SK-N-SH (cell line): ENCODE measurements at regions not wholly inside any gene's neighbourhood (a gene's known extent, or its start where the extent isn't known, plus 50 kb on each side); places are given as distances from the start of the nearest gene placed in this dataset.

Experiments
- CTCF ChIP-seq: fragments of 200-600 bp; sonication (generic); IDR thresholded peaks from 2 replicates; pipeline ENCODE4 v1.6.1; 2017; ENCODE audit warnings: antibody characterized with exemption, mild to moderate bottlenecking, moderate library complexity
- ELF1 ChIP-seq: IDR thresholded peaks from 2 replicates; pipeline ENCODE4 v1.4.0; 2012
- EZH2phosphoT487 ChIP-seq: fragments of 200-600 bp; sonication (generic); IDR thresholded peaks from 2 replicates; pipeline ENCODE4 v1.6.1; 2017; ENCODE audit warnings: low read depth, mixed run types, mild to moderate bottlenecking, antibody characterized with exemption, moderate library complexity, borderline replicate concordance
- NRF1 ChIP-seq: IDR thresholded peaks from 2 replicates; pipeline ENCODE4 v1.6.1; 2012; ENCODE audit warnings: low read depth, mild to moderate bottlenecking, low read length
- POLR2AphosphoS5 ChIP-seq: IDR thresholded peaks from 2 replicates; pipeline ENCODE4 v1.6.1; 2012; ENCODE audit warnings: low read depth, low read length
- RAD21 ChIP-seq: IDR thresholded peaks from 2 replicates; pipeline ENCODE4 v1.6.1; 2012; ENCODE audit warnings: mild to moderate bottlenecking, low read length
- RCOR1 ChIP-seq: fragments of 150-350 bp; IDR thresholded peaks from 2 replicates; pipeline ENCODE4 v1.6.1; 2017; ENCODE audit warnings: antibody characterized with exemption, low read length
- SIN3A ChIP-seq: IDR thresholded peaks from 2 replicates; pipeline ENCODE4 v1.6.1; 2012; ENCODE audit warnings: low read depth, mild to moderate bottlenecking, low read length, moderate library complexity, borderline replicate concordance
- SMC3 ChIP-seq: IDR thresholded peaks from 2 replicates; pipeline ENCODE4 v1.6.1; 2012; ENCODE audit warnings: low read depth, low read length, improper control_type of control experiment
- TEAD4 ChIP-seq: IDR thresholded peaks from 2 replicates; pipeline ENCODE4 v1.4.0; 2012; ENCODE audit warnings: mild to moderate bottlenecking, borderline replicate concordance; ENCODE audit not compliant: insufficient read depth
- TF ChIP-seq, protein P1 (sequence below): fragments of 150-350 bp; IDR thresholded peaks from 2 replicates; pipeline ENCODE4 v1.6.1; 2017; ENCODE audit warnings: antibody characterized with exemption, low read length, low read depth, borderline replicate concordance

DNA sequence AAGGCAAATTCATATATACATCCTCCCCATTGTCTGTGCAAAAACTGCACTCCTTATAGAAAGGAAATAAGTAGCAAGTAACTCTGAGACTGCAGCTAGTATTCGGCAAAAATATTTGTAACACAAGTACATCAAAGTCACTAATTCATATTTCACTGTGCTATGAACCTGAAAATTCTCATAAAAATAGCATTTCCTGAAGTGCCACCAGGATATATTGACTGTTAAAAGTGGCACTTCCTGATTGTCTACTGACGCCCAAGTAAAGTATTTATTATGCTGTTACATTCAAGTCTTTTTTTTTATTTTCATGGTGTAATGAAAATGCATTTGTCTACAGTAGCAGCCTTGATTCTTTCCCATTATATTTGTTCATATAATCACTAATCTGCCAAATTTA lies 673.8 kb downstream of the PTPRC start:
- TF ChIP-seq CTCF: no peak
- no peak for TF ChIP-seq ELF1
- no peak for TF ChIP-seq NRF1
- no peak for TF ChIP-seq POLR2AphosphoS5
- TF ChIP-seq EZH2phosphoT487: no peak
- no peak for TF ChIP-seq RAD21
- TF ChIP-seq RCOR1: no peak
- TF ChIP-seq, protein P1, sequence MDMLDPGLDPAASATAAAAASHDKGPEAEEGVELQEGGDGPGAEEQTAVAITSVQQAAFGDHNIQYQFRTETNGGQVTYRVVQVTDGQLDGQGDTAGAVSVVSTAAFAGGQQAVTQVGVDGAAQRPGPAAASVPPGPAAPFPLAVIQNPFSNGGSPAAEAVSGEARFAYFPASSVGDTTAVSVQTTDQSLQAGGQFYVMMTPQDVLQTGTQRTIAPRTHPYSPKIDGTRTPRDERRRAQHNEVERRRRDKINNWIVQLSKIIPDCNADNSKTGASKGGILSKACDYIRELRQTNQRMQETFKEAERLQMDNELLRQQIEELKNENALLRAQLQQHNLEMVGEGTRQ: no peak
- TF ChIP-seq TEAD4: no peak
- TF ChIP-seq SIN3A: no peak
- TF ChIP-seq SMC3: no peak
